Natural killer cell (primary cell): ENCODE measurements at regions not wholly inside any gene's neighbourhood (a gene's known extent, or its start where the extent isn't known, plus 50 kb on each side); places are given as distances from the start of the nearest gene placed in this dataset.

Experiments
- ATAC-seq, 3 donors: fragments of 150-1000 bp in 2 of 3; fragments of 200-7000 bp in 1 of 3; cut with Tn5 transposase; 1 replicate in 1 of 3; 2 replicates in 2 of 3; pipeline ENCODE4 v1.10.0; 2021; ENCODE audit warnings: mild to moderate bottlenecking in 2 of 3, moderate library complexity in 2 of 3
- DNase-seq, 2 donors: peaks; one replicate each; pipeline versions ENCODE4 v3.0.0 to v3.0.0-alpha.2; 2013 to 2021; ENCODE audit warnings: mixed read lengths in 1 of 2
- H3K27ac ChIP-seq: one replicate; pipeline ENCODE4 v1.5.1; 2013; ENCODE audit warnings: mild to moderate bottlenecking, low read length
- H3K27me3 ChIP-seq: one replicate; pipeline ENCODE4 v1.6.1; 2013; ENCODE audit warnings: low read length; ENCODE audit not compliant: control insufficient read depth, insufficient read depth
- H3K36me3 ChIP-seq: one replicate; pipeline ENCODE4 v1.6.1; 2013; ENCODE audit warnings: low read length; ENCODE audit not compliant: control insufficient read depth, insufficient read depth
- H3K4me1 ChIP-seq: one replicate; pipeline ENCODE4 v1.6.1; 2013; ENCODE audit warnings: low read length; ENCODE audit not compliant: control insufficient read depth, insufficient read depth
- H3K4me3 ChIP-seq: one replicate; pipeline ENCODE4 v1.5.1; 2013; ENCODE audit warnings: low read length
- H3K9me3 ChIP-seq: one replicate; pipeline ENCODE4 v1.6.1; 2013; ENCODE audit warnings: low read length; ENCODE audit not compliant: control insufficient read depth, insufficient read depth
- H3K27ac Mint-ChIP-seq, 2 donors: one replicate each; pipeline ENCODE4 v1.8.0; 2022; ENCODE audit warnings: mild to moderate bottlenecking in 2 of 2, mixed read lengths in 2 of 2, moderate library complexity in 1 of 2
- H3K27me3 Mint-ChIP-seq, 2 donors: one replicate each; pipeline ENCODE4 v1.8.0; 2022; ENCODE audit warnings: low read depth in 2 of 2, mixed read lengths in 2 of 2
- H3K36me3 Mint-ChIP-seq: one replicate; pipeline ENCODE4 v1.8.0; 2022; ENCODE audit warnings: mixed read lengths
- H3K4me1 Mint-ChIP-seq, 2 donors: one replicate each; pipeline ENCODE4 v1.8.0; 2022; ENCODE audit warnings: mixed read lengths in 2 of 2
- H3K4me3 Mint-ChIP-seq: one replicate; pipeline ENCODE4 v1.8.0; 2022; ENCODE audit warnings: mild to moderate bottlenecking, moderate library complexity, mixed read lengths
- H3K9me3 Mint-ChIP-seq, 2 donors: one replicate each; pipeline ENCODE4 v1.8.0; 2022; ENCODE audit warnings: mixed read lengths in 2 of 2
- CTCF ChIP-seq: fragments of 200-600 bp; IDR thresholded peaks from one replicate; pipeline ENCODE4 v1.8.0; 2022; ENCODE audit warnings: antibody characterized with exemption
- WGBS: methylation state at CpG from one replicate; pipeline ENCODE4 v1.1.7; 2013; ENCODE audit warnings: missing lambda C conversion rate; ENCODE audit not compliant: insufficient coverage; 5-methylcytosine and 5-hydroxymethylcytosine counted together
- intact Hi-C: fragments of 100-400 bp; cut with micrococcal nuclease; formaldehyde crosslinking; loops from one replicate; pipeline ENCODE4 v1.14.2; 2022

- no peaks in the 10 kb centered on the region for H3K4me1 Mint-ChIP-seq
- Histone ChIP-seq H3K27me3 (no peaks in the 10 kb centered on the region), H3K4me1 (no peaks in the 10 kb centered on the region), H3K36me3 (no peaks in the 10 kb centered on the region), H3K27ac (no peak overlapping the region), H3K9me3 (no peaks in the 10 kb centered on the region), H3K4me3 (no peak overlapping the region)
- H3K9me3 Mint-ChIP-seq: peaks cover 2 to 3% of the 10 kb centered on the region in 2 donors
- H3K36me3 Mint-ChIP-seq: no peaks in the 10 kb centered on the region
- no peak overlapping the region for H3K4me3 Mint-ChIP-seq
- H3K27ac Mint-ChIP-seq: no peak overlapping the region
- no peaks in the 10 kb centered on the region for H3K27me3 Mint-ChIP-seq
- no peak for ATAC-seq
- DNase-seq: no peak
- intact Hi-C loops: no loop called here
- no peak for TF ChIP-seq CTCF
Measured at GRCh38 chrX:128754130-128754529, 701.9 kb upstream of the ACTRT1 start.

GRCh38 chrX:128739539-128739938 is 687.3 kb upstream of the ACTRT1 start:
- ATAC-seq (no peak), DNase-seq (no peak)
- intact Hi-C loops: no loop called here
- Histone ChIP-seq H3K36me3 (no peaks in the 10 kb centered on the region), H3K4me1 (no peaks in the 10 kb centered on the region), H3K27ac (no peak overlapping the region), H3K9me3 (no peaks in the 10 kb centered on the region), H3K4me3 (no peak overlapping the region), H3K27me3 (no peaks in the 10 kb centered on the region)
- H3K9me3 Mint-ChIP-seq: no peaks in the 10 kb centered on the region
- no peaks in the 10 kb centered on the region for H3K27me3 Mint-ChIP-seq
- H3K36me3 Mint-ChIP-seq: no peaks in the 10 kb centered on the region
- 100% methylated on average over 1 of the region's 1 CpG for WGBS
- H3K4me1 Mint-ChIP-seq: no peaks in the 10 kb centered on the region
- no peak overlapping the region for H3K27ac Mint-ChIP-seq
- no peak overlapping the region for H3K4me3 Mint-ChIP-seq
- no peak for TF ChIP-seq CTCF

- H3K4me1 Mint-ChIP-seq: no peaks in the 10 kb centered on the region
- H3K4me3 ChIP-seq: no peak overlapping the region
- no peaks in the 10 kb centered on the region for H3K27me3 Mint-ChIP-seq
- H3K27ac ChIP-seq: no peak overlapping the region
- H3K36me3 Mint-ChIP-seq: no peaks in the 10 kb centered on the region
- DNase-seq: no peak
- H3K9me3 Mint-ChIP-seq: peaks cover 2 to 3% of the 10 kb centered on the region in 2 donors
- no CpG with 5 or more reads among the region's 1 CpG for WGBS
- H3K27ac Mint-ChIP-seq: no peak overlapping the region
- H3K27me3 ChIP-seq: no peaks in the 10 kb centered on the region
- no peak for ATAC-seq
- H3K4me3 Mint-ChIP-seq: no peak overlapping the region
- no peaks in the 10 kb centered on the region for H3K4me1 ChIP-seq
- no peak for TF ChIP-seq CTCF
- intact Hi-C loops: no loop called here
- no peaks in the 10 kb centered on the region for H3K9me3 ChIP-seq
- H3K36me3 ChIP-seq: no peaks in the 10 kb centered on the region
Measured at GRCh38 chrX:128728943-128729342, 676.7 kb upstream of the ACTRT1 start.

GRCh38 chrX:128717635-128718578 is 665.7 kb upstream of the ACTRT1 start:
- H3K36me3 Mint-ChIP-seq: no peaks in the 10 kb centered on the region
- H3K27me3 ChIP-seq: no peaks in the 10 kb centered on the region
- H3K9me3 Mint-ChIP-seq: no peaks in the 10 kb centered on the region
- H3K27me3 Mint-ChIP-seq: no peaks in the 10 kb centered on the region
- no peaks in the 10 kb centered on the region for H3K9me3 ChIP-seq
- H3K4me3 ChIP-seq: no peak overlapping the region
- no peak for TF ChIP-seq CTCF
- no peak overlapping the region for H3K27ac Mint-ChIP-seq
- no peak overlapping the region for H3K27ac ChIP-seq
- no peaks in the 10 kb centered on the region for H3K4me1 Mint-ChIP-seq
- no peaks in the 10 kb centered on the region for H3K4me1 ChIP-seq
- ATAC-seq (no peak), DNase-seq (no peak)
- H3K4me3 Mint-ChIP-seq: no peak overlapping the region
- intact Hi-C loops: no loop called here
- WGBS: 100% methylated on average over 3 of the region's 4 CpGs
- no peaks in the 10 kb centered on the region for H3K36me3 ChIP-seq
